Fibroblast of the aortic adventitia (primary cell): ENCODE measurements at regions not wholly inside any gene's neighbourhood (a gene's known extent, or its start where the extent isn't known, plus 50 kb on each side); places are given as distances from the start of the nearest gene placed in this dataset.
"Not testable (repeated sequence)": the region's sequence is repeated elsewhere in the genome, so short reads cannot be mapped to it uniquely, and the experiment has no call there.

Source experiments
- DNase-seq: peaks from one replicate; pipeline ENCODE4 v3.0.0-alpha.2; 2010; ENCODE audit warnings: low read depth
- H3K4me3 ChIP-seq: 2 replicates; pipeline ENCODE4 v1.5.1; 2011; ENCODE audit warnings: low read depth, mild to moderate bottlenecking, control low read depth, low read length, moderate library complexity
- CTCF ChIP-seq: IDR thresholded peaks from 2 replicates; pipeline ENCODE4 v1.5.1; 2011; ENCODE audit warnings: mild to moderate bottlenecking, low read length, control low read depth, inconsistent platforms; ENCODE audit not compliant: insufficient read depth

DNA sequence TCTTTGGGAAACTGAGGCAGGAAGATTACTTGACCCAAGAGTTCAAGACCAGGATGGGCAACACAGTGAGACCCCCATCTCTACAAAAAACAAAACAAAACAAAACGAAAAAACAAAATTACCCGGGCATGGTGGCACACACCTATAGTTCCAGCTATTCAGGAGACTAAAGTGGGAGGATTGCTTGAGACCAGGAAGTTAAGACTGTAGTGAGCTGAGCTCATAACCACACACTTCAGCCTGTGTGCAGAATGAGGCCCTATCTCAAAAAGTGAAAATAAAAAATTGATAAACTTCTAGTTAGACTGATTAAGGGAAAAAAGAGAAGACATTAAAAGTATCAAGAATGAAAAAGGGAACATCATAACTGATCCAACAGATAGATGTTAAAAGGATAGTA lies 154.0 kb downstream of the RHOU start:
- no peak for TF ChIP-seq CTCF
- no peak overlapping the region for H3K4me3 ChIP-seq
- no peak for DNase-seq

DNA sequence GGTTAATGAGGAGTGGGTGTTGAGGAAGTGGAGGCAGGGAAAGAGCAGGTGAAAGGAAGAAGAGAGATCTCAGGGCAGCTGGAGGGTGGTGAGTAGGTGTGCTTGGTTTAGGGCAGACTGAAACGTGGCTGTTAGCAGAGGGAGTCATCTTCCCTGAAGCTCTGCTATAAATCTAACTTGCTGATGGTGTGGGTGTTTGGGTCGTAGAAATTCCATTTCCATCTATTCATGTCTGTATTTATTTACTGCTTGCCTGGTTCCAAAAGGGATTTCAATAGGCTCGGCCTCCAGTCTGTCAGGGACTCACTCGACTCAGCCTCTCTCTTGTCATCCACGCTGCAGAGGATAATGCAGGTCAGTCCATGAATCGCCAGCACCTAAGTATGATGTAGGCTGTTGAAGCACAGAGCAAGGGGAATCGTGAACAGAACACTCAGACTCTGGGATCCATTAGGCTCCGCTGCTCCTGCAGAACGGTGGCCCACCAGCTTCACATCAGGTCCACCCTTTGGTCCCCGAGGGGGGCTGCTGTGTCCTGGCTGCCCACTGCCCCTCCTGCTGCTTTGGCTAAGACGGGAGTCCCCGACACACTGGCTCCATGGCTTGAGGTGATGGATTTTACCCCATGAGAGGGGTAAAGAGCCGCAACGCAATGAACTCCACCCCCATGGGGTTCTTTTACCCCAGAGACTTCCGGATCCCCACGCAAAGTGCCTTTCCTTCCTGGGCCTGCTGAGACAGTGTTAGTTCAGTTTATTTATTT lies 156.2 kb downstream of the RHOU start:
- H3K4me3 ChIP-seq, result no peak overlapping the region
- TF ChIP-seq CTCF, result no peak
- DNase-seq, result no peak

DNA sequence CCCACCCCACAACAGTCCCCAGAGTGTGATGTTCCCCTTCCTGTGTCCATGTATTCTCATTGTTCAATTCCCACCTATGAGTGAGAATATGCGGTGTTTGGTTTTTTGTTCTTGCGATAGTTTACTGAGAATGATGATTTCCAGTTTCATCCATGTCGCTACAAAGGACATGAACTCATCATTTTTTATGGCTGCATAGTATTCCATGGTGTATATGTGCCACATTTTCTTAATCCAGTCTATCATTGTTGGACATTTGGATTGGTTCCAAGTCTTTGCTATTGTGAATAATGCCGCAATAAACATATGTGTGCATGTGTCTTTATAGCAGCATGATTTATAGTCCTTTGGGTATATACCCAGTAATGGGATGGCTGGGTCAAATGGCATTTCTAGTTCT lies 156.9 kb downstream of the RHOU start:
- not testable (repeated sequence) for DNase-seq, H3K4me3 ChIP-seq

GRCh38 chr1:228894442-228894989 lies 159.2 kb downstream of the RHOU start:
- no peak overlapping the region for H3K4me3 ChIP-seq
- DNase-seq, result no peak
- TF ChIP-seq CTCF, result no peak

- no peak for TF ChIP-seq CTCF
- no peak for DNase-seq
Measured at GRCh38 chr1:228897901-228898300, 162.6 kb downstream of the RHOU start.

GRCh38 chr1:228898582-228898992 lies 163.3 kb downstream of the RHOU start:
- H3K4me3 ChIP-seq, result no peak overlapping the region
- no peak for DNase-seq
- no peak for TF ChIP-seq CTCF

More at GRCh38 chr1:228897901-228898300, 162.6 kb downstream of the RHOU start:
- H3K4me3 ChIP-seq, result no peak overlapping the region

DNA sequence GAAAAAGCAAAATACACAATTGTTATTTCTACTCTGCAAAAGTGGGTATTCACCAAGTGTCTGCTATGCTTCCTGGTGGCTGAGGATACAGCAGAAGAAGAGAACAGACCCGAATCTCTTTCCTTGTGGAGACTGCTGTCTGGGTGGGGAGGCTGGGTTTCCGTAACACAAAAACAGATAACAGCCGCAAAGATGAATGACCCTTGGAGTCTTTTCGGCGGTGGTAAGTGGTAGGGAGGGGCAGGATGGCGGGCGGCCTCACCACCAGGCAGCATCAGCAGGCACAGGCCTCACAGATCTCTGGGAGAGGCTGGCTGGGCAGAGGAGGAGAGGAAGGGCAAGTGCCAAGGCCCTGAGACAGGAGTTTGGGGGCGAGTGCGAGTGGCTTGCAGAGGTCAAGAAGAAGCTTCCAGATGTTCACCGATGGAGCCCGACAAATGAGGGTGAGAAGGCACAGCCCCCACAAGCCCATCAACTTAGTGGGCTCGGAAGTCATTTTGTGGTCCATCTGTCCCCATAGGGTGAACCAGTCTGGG lies 164.2 kb downstream of the RHOU start:
- no peak overlapping the region for H3K4me3 ChIP-seq
- no peak for TF ChIP-seq CTCF
- DNase-seq, result no peak
